Stimulated activated CD4-positive, alpha-beta T cell treated with anti-CD3 and anti-CD28 coated beads, Interleukin-15, amount 100 ng/mL, for 1 hour (primary cell): ENCODE measurements at regions not wholly inside any gene's neighbourhood (a gene's known extent, or its start where the extent isn't known, plus 50 kb on each side); places are given as distances from the start of the nearest gene placed in this dataset.
"Not testable (repeated sequence)": the region's sequence is repeated elsewhere in the genome, so short reads cannot be mapped to it uniquely, and the experiment has no call there.

ENCODE experiments used
- DNase-seq, 2 donors: peaks; one replicate each; pipeline ENCODE4 v3.0.0-alpha.2; 2020; ENCODE audit warnings: low read depth in 1 of 2, low spot score in 1 of 2

DNA sequence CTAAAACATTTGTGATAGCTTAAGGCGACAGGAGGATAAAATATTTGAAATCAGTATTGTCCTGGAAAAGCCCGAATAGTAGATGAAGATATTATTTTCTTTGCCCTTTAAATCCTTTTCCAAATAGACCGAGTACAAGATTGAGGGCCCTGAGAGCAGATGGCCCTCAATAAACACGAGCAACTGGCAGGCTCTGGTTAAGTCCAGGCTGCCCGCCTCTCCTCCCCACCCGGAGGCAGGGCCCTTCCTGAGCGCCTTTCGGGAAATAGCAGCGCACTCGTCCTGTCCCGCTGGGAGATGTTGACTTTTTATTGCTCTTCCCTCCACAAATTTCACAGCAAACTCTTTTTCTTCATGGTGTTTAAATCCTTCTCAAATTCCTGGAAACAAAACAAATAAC lies 50.8 kb upstream of the MAX start:
- no peak for DNase-seq

DNA sequence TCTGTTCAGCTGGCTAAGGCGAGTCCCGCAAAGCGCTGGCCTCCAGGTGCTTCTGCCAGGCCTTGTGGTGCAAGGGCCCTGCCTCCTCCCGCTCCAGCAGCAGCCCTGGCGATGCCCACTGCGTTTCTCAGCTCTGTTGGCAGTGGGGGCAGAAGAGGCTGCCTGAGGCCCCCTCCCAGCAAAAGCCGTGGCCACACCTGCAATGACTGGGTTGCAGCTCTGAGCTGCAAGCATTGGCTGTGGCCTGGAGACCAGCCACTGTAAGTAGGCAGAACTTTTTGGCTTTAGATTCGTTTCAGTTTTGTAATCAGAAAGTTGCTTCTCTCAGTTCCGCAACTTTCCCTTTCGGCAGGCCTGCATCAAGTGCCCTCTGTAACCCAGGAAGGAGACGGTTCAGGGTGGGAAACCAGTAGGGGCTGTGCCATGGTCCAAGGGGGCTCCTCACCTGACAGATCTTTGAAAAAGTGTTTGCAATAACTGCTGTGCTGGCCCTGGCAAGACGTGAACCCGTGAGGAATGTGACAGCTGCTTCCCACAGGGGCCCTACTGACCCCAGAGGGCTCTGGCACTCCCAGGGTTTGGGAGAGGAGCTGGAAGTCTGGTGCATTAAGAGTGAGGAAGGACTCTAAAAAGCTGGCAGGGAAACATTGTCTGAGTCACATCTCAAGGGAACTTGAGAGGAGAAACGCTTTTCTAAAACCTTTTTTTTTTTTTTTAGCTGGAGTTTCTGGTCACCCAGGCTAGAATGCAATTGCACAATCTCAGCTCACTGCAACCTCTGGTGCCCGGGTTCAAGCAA lies 54.5 kb upstream of the MAX start:
- DNase-seq: no peak

DNA sequence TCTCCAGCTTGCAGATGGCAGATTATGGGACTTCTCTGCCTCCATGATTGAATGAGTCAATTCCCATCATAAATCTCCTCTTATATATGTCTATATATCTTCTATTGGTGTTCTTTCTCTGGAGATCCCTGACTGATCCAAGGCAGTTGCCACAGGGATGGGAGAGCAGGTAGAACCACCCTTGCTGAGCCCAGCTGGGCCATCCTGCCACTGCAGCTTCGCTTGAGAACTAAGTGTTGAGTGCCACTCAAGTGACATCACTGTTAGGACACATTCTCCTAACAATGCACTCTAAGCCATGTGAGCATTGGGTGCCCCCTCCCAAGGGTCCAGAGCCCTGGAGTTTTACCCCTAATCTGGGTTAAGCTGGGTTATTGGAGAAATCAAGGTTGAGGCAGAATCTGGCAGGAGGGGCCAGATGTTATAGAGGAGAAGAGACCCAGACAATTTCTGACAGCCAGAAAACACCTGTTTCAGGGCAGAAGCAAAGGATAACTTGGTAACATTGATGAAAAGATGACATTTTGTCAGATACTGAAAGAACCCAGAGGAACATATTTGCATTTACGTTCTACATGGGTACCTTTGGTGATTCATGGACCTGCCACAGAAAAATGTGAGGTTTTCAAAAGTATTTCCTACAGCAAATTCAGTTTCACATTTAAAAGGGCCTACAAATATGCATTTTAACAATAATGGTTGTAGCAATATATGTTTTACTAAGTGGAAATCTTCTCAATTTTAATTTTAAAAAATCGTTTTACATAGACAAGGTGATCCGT lies 57.2 kb upstream of the MAX start:
- DNase-seq: no peak

DNA sequence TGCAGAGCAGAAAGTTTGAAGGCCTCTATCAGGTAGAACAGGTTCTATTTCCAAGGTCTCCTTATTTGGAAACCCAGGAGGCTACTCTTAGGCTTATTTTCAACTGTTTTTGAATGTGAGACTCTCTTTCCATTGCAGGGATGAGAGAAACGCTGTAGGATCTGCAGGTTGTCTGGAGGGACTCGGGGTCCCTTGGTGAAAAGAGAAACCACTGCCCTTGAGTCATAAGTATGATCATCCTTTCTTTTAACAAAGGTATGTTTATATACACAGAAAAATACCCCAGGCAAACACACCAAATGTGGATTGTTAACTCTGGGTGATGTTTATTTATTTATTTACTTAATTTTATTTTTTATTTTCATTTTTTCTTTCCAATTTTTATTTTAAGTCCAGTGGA lies 57.8 kb upstream of the MAX start:
- DNase-seq: no peak

DNA sequence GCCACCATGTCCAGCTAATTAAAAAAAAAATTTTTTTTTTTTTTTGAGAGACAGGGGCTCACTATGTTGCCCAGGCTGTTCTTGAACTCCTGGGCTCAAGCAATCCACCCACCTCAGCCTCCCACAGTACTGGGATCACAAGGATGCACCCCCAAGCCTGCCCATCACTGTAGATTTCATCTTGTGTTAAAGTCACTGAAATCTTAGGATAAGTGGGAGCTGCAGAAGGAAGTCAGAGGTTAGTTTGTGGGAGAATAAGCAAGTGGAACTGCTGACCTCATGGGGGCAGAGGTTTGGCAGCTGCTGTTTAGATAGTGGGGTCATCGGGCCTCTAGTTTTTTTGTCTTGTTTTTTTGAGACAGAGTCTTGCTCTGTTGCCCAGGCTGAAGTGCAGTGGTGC lies 59.7 kb upstream of the MAX start:
- DNase-seq: no peak

DNA sequence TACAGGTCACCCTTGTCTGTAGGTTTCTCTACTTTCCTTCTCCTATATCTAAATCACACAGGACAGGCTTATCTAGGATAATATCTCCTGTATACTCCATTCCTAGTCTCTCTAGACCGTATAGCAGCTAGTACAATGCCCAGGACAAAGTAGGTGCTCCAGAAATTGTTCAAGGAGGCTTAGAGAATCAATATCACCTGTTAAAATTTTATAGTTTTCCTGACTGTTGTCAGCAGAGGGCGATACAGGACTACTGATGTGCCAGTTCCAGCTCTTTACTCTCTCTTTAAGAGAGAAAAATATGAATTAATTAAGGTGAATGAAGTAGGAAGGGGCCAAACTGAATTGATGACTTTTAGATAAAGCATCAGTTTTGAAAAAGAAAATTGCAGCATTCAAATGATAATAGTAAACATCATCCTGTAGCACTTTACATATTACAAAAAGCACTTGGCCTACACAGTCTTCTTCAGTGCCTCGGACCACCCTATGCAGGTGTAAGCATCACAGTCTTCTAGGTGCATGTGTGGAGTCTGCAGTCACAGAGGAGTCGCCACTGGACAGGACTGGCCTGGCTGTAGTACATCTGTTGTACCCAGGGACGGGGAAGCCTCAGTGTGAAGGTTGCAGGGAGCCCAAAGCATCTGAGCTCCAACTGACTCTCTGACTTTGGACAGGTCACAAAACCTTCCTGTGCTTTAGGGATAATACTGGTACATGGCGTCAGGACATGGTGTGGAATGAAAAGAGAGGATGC lies 61.9 kb upstream of the MAX start:
- DNase-seq: no peak

DNA sequence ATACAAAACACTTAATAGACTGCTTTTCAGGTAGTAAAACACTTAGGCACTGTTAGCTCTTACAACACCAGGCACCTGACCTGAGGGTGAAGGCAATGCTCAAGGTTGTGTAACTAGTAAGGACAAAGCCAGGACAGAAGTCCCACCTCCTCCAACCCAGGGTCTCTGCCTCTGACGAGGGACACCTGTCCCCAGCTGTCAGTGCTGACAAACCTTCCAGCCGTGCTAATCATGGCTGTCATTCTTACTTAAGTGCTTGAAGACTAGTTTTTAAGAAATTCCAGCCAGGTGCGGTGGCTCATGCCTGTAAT lies 62.5 kb upstream of the MAX start:
- DNase-seq: no peak

DNA sequence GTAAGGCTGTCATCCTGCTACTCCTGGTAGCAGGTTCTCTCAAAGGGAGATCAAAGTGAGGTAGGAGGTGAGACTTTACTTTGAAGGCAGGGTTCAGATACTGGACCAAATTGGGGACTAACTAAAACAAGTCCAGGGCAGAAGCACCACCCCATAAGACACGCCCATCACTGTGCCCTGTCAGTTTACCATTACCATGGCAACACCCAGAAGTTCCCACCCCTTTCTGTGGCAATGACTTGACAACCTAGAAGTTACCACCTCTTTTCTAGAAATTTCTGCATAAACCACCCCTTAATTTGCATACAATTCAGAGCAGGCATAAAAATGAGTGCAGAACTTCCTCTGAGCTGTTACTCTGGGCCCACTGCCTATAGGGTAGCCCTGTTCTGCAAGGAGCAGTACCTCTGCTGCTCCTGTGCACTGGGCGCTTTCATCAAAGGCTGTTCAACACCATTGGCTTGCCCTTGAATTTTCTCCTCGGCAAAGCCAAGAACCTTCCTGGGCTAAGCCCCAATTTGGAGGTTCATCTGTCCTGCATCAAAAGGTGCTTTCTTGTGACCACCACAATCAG lies 64.8 kb upstream of the MAX start:
- no peak for DNase-seq

DNA sequence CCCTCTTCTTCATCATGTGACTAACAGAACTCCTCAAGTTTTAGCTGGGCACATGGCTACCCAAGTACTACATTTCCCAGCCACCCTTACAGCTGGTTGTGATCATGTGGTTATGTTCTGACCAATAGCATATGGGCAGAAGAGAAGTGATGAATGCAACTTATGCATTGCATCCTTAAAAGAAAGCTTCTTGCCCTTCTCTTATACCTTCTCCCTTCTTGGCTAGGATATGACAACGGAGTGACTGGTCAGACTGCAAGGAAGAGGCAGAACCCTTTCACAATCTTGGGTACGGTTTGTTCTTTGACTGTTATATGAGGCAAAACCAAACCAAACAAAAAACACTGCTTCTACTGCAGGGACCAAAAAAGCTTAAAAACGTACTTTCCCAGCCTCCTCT lies 66.5 kb upstream of the MAX start:
- no peak for DNase-seq

DNA sequence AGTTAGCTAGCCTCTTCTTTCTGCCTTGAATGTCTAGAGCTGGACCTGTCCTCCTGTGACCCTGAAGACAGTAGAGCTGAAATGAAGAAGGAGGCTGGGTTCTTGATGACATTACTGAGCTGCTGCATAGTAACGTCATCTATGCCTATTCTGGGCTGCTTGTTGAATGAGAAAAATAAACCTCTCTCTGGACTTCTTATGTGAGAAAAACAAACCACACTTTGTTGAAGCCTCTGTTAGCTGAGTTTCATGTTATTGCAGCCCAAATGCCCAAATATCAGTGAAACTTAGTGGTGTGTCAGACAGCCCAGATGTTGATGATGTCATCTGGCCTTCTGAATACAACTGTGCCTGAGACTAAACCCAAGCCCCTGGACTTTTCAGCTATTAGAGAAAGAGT lies 67.0 kb upstream of the MAX start:
- DNase-seq: no peak

DNA sequence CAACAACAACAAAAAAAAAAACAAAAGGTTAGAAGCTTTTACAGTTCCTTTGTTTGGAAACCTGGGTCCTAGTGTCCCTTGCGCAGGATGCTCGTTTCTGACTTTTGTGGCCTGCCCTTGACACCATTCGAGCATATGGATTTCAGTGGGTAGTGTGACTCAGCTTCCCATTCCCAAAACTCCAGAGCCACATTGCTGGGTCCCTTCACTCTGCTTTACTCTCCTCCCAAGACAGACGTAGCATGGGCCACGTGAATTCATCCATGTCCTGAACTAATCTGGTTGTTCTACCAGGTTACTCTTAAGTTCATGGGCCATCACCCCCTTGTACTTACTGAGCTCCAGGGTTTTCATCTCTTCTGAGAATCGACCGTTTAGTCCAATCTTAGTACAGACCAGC lies 68.0 kb upstream of the MAX start:
- DNase-seq: no peak

DNA sequence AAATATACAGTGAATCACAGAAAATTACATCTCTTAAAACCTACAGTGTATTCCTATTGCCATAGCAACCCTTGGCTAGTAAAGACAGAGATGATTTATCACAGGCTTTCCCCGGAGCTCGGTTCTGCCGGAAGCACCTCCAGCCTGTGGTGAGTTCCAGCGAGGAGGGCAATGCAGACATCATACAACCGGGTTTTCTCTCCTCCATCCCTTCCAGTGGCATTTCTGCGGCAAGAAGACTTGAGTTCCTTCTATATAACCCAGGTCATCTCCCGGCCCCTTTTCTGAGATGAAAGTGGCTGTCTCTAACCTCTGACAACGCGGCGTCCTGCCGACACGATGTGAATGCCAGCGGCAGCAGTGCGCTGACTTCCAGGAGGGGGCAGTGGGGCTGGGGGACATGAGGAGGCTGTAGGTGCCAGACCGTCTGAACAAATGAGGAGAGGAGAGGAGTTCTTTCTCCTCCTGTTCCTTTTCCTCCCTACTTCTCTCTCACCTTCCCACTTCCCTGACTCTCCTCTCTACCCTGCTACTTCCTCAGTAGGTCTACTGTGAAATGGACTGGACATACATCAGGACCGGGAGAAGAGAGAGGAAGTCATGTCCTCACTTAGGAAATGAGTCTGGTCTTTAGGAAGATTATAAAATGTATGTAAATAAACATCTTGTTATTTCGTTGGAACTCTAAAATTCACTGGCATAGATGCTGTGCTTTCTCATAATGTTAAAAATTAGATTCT lies 68.6 kb upstream of the MAX start:
- DNase-seq: peak in 1 of 2 donors; percentile 16

DNA sequence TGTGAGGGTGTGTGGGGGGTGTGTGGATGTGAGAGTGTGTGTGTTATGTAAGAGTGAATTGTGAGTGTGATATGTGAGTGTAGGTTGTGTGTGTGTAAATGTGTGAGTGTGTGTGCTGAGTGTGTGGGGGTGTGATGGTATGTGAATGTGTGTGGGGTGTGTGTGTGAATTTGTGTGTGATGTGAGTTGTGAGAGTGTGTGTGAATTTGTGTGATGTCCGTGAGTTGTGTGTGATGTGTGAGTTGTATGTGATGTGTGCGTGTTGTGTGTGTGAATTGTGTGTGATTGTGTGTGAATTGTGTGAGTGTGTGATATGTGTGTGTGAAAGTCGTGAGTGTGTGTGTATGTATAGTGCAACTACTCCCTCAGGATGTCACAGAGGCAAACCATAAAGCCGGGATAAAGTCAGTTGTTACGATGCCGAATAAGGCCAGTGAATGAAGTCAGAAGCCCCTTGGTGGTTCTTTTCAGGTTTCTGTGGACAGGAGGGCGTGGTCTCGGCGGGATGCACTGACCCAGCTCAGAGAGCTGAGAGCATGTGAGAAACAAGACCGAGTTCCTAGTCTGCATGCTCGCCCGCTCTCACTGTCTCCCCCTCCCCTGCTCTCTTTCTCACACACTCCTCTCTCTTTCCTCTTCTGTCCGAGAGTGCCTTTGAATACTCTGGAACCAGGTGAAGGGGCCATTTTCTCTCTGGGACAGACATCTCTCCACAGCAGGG lies 71.8 kb upstream of the MAX start:
- DNase-seq: no peak

DNA sequence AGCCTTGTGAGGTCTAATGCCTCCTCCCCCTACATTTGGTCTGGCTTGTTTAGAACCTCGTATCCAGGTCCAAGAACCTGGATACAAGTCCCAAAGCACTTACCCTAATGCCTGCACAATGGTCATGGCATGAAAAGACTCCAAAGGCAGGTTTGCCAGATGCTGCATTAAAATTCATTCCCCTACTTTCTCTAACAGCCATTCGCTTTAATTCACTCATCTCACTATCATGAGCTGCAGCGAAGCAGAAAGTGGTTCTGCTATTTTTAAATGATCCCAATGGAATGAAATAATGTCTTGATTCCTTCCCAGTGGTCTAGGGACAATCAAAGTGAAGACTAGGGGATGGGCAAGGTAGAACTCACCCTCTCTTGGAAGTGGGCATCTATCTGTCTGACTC lies 72.5 kb upstream of the MAX start:
- no peak for DNase-seq

DNA sequence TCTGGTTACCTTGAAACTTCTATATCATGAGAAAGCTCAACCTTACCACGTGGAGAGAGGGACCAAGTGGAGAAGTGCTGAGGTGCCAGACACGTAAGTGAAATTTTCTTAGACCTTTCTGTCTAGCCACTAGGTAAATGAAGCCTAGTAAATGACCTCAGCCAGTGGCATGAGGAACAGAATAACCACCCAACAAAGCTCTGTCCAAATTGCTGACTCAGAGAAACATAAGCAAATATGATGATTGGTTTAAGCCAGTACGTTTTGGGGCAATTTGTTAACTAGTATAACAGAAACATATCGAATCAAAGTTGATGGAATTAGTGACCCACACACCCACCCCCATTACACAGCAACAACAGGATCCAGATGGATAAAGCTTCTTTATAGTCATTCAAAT lies 75.2 kb upstream of the MAX start:
- DNase-seq: no peak

DNA sequence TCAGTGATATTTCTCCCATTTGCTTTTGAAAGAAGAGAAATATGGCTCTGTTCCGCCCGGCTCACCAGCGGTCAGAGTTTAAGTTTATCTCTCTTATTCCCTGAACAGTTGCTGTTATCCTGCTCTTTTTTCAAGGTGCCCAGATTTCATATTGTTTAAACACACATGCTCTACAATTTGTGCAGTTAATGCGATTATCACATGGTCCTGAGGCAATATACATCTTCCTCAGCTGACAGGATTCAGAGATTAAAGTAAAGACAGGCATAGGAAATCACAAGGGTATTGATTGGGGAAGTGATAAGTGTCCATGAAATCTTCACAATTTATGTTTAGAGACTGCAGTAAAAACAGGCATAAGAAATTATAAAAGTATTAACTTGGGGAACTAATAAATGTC lies 76.9 kb upstream of the MAX start:
- not testable (repeated sequence) for DNase-seq

DNA sequence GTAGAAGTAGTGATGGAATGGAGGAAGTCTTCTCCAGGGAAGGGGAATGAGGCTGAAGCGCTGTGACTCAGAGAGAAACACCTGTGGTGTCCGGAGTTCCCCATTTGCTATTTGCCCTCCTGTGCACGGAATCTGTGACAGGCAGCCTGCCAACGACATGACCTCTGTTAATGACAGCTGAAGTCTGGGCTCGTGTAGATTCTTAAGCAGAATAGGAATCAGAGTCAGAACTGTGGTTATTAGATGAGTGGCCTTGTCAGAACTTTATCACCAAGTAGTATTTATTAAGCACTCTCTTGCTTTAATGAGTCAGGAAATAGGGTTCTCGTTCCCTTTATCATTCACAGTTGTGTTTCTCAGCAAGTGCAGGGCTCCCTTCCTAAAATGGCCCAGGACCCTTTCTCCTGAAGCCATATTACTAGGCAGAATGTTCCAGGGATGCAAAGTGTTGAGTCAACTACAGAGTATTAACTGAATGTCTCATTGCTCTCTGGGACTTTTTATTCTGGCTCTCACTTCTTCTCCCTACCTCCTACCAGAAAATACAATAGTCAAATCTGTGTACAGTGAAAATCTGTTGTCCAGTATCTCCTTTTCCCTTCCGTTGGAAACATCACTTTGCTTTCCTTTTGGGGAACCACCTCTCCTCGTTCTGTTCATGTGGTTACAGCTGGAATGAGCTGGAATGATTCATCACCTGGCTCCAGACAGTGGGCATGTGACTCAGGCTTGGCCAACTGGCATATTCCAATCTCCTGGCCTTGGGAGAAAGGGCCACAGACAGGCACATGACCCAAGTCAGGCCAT lies 77.8 kb upstream of the MAX start:
- no peak for DNase-seq

DNA sequence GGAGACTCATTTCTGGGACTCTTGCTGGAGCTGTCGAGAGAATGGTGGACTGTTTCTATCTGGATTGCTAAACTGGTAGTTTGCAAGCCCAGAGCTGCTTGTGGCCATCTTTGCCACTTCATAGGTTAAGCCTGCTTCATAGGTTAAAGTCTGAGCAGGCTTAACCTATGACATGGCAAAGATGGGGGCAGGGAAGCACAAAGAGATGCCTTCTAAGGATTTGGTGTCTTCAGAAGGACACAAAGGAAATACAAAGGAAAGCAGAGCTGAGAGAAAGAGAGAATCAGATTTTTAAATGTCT lies 78.4 kb upstream of the MAX start:
- DNase-seq: no peak

DNA sequence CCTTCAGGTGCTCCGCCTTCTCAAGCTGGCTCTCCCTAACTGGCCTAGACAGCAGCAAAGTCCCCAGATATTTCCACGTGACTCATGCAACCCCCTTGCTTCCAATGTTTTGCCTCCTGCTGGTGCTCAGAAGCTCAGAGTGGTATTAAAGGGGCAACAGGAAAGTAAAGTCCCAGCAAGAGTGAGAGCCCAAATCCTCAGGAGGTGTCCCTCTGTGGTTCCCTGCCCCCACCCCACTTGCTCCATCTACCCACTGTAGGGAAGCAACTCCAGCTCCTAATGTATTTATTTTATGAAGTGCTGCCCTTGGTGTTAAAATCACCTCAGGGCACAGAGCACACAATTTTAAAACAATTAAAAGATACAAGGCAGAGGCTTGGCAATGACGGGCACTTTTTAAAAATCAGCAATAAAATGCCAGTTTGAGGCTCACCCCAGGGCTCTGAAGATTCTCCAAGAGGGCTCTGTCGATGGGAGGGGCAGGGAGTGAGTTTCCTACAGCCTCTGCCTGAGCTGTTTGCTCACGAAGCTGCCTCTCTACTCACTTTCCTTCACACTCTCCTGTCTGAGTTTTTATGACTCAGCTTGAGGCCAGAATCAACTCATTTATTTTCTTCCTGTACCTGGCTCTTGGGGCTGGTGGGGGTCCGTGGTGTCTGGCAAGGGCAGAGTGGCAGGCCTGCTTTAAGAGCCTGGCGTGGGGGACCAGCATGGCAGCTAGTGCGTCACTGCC lies 81.9 kb upstream of the MAX start:
- no peak for DNase-seq
